ENCODE measurements at regions not wholly inside any gene's neighbourhood (a gene's known extent, or its start where the extent isn't known, plus 50 kb on each side); places are given as distances from the start of the nearest gene placed in this dataset.

GRCh38 chr5:155285706-155286105 lies 272.2 kb downstream of the KIF4B start:
- TF ChIP-seq EZH2 (IDR thresholded peaks at IDR 0.05; ENCODE audit: borderline replicate concordance, low read depth, low read length, severe bottlenecking) (no peak), CTCF (IDR thresholded peaks at IDR 0.05; ENCODE audit: extremely low read depth in 1 of 2, insufficient read depth in 1 of 2, low read depth in 1 of 2, low read length in 2 of 2) (no peak), POLR2A (IDR thresholded peaks at IDR 0.05; ENCODE audit: low read depth, low read length) (no peak), FOS (IDR thresholded peaks at IDR 0.05; ENCODE audit: borderline replicate concordance, insufficient read depth, low read length) (no peak), POLR2AphosphoS5 (IDR thresholded peaks at IDR 0.05; ENCODE audit: insufficient read depth, low read depth, low read length) (no peak), JUN (IDR thresholded peaks at IDR 0.05; ENCODE audit: borderline replicate concordance, insufficient read depth, insufficient read length, low read depth) (no peak), MAX (IDR thresholded peaks at IDR 0.05; ENCODE audit: insufficient read depth, insufficient read length) (no peak)

Data from endothelial cell of umbilical vein (primary cell).